GM12878 (cell line): ENCODE measurements at regions not wholly inside any gene's neighbourhood (a gene's known extent, or its start where the extent isn't known, plus 50 kb on each side); places are given as distances from the start of the nearest gene placed in this dataset.
"Not testable (repeated sequence)": the region's sequence is repeated elsewhere in the genome, so short reads cannot be mapped to it uniquely, and the experiment has no call there.

Source experiments
- ATAC-seq: fragments of 200-7000 bp; cut with Tn5 transposase; 3 replicates; pipeline ENCODE4 v1.9.1; 2020; ENCODE audit warnings: mild to moderate bottlenecking, moderate library complexity
- BruUV-seq: library from RNA; stranded (reverse); fragments of 400-500 nt; replicated peaks from 2 replicates; lab custom pipeline; 2021; lab: Mats Ljungman, UMichigan
- CTCF ChIA-PET: fragments of 300-600 bp; sonication (Branson Sonifier 250); formaldehyde crosslinking; extraction: SDS; loops from one replicate; lab custom pipeline; 2021; ENCODE audit warnings: inconsistent platforms; lab: Yijun Ruan, JAX
- POLR2A ChIA-PET: fragments of 350-600 bp; formaldehyde crosslinking; extraction: SDS; loops from one replicate; lab custom pipeline; 2021; ENCODE audit warnings: inconsistent platforms; lab: Charles Lee
- RAD21 ChIA-PET: fragments of 300-600 bp; sonication (Branson Sonifier 250); formaldehyde crosslinking; loops from one replicate; lab custom pipeline; 2023; ENCODE audit warnings: antibody characterized with exemption; ENCODE audit not compliant: unreplicated experiment; lab: Charles Lee
- SMC1A ChIA-PET: fragments of 300-600 bp; sonication (Branson Sonifier 250); formaldehyde crosslinking; loops from one replicate; lab custom pipeline; 2023; ENCODE audit not compliant: unreplicated experiment, uncharacterized antibody; lab: Charles Lee
- DNase-seq: peaks from one replicate; pipeline ENCODE4 v3.0.0-alpha.2; 2011; ENCODE audit warnings: low read depth, low spot score
- FAIRE-seq: peaks from 3 replicates; lab custom pipeline; 2011; peaks lifted over from hg19 to GRCh38; lab: Jason Lieb, UNC
- H2AFZ ChIP-seq: 2 replicates; pipeline ENCODE4 v1.6.0; 2011; ENCODE audit warnings: low read depth, low read length, control low read depth; ENCODE audit not compliant: control insufficient read depth
- H3K27ac ChIP-seq: 2 replicates; pipeline ENCODE4 v1.5.1; 2011; ENCODE audit warnings: control low read depth; ENCODE audit not compliant: control insufficient read depth, insufficient read depth
- H3K27me3 ChIP-seq, 2 experiments: replicated peaks in 1 of 2; 2 replicates each; pipeline versions ENCODE4 v1.6.0 to v1.6.1; 2011; ENCODE audit warnings: low read length in 1 of 2; ENCODE audit not compliant: control insufficient read depth in 2 of 2, insufficient read depth in 2 of 2
- H3K36me3 ChIP-seq, 2 experiments: 2 replicates each; pipeline ENCODE4 v1.5.1; 2011; ENCODE audit warnings: low read length in 1 of 2; ENCODE audit not compliant: control insufficient read depth in 2 of 2, insufficient read depth in 2 of 2
- H3K4me1 ChIP-seq: 2 replicates; pipeline ENCODE4 v1.6.1; 2011; ENCODE audit warnings: mild to moderate bottlenecking, low read length, moderate library complexity, mixed read lengths; ENCODE audit not compliant: control insufficient read depth, insufficient read depth
- H3K4me2 ChIP-seq: 2 replicates; pipeline ENCODE4 v1.6.0; 2011; ENCODE audit warnings: control low read depth; ENCODE audit not compliant: control insufficient read depth, insufficient read depth
- H3K4me3 ChIP-seq: fragments of 200-600 bp; sonication (generic); 2 replicates; pipeline ENCODE4 v1.5.1; 2016
- H3K79me2 ChIP-seq: 2 replicates; pipeline ENCODE4 v1.6.0; 2011; ENCODE audit warnings: low read length; ENCODE audit not compliant: control insufficient read depth, insufficient read depth
- H3K9ac ChIP-seq: 2 replicates; pipeline ENCODE4 v1.8.0; 2011; ENCODE audit warnings: low read length, control low read depth, mixed read lengths; ENCODE audit not compliant: control insufficient read depth, insufficient read depth
- H3K9me3 ChIP-seq: replicated peaks from 3 replicates; pipeline ENCODE4 v1.5.1; 2011; ENCODE audit warnings: mild to moderate bottlenecking, low read length; ENCODE audit not compliant: control insufficient read depth, insufficient read depth
- H4K20me1 ChIP-seq: 2 replicates; pipeline ENCODE4 v1.6.0; 2011; ENCODE audit not compliant: control insufficient read depth, insufficient read depth
- E4F1 ChIP-seq: fragments of 450-650 bp; IDR thresholded peaks from 2 replicates; pipeline ENCODE4 v1.6.1; 2018; ENCODE audit warnings: borderline replicate concordance, mild to moderate bottlenecking; ENCODE audit not compliant: partially characterized antibody
- ESRRA ChIP-seq: IDR thresholded peaks from 2 replicates; pipeline ENCODE4 v1.6.1; 2012; ENCODE audit warnings: mild to moderate bottlenecking, low read length, improper control_type of control experiment
- EZH2 ChIP-seq: IDR thresholded peaks from 2 replicates; pipeline ENCODE4 v1.6.1; 2012; ENCODE audit warnings: low read depth, mild to moderate bottlenecking, control low read depth, inconsistent platforms, low read length, borderline replicate concordance; ENCODE audit not compliant: control insufficient read depth
- FOXM1 ChIP-seq: IDR thresholded peaks from 2 replicates; pipeline ENCODE4 v1.6.1; 2012; ENCODE audit warnings: low read depth, mild to moderate bottlenecking, inconsistent platforms, low read length, moderate library complexity
- MYB ChIP-seq: fragments of 150-350 bp; IDR thresholded peaks from 2 replicates; pipeline ENCODE4 v1.6.1; 2014; ENCODE audit warnings: mild to moderate bottlenecking, low read depth, low read length, borderline replicate concordance
- RB1 ChIP-seq: fragments of 450-650 bp; formaldehyde crosslinking; IDR thresholded peaks from 2 replicates; pipeline ENCODE4 v1.6.1; 2017; ENCODE audit warnings: mild to moderate bottlenecking, borderline replicate concordance
- SMAD1 ChIP-seq: fragments of 450-650 bp; IDR thresholded peaks from 2 replicates; pipeline ENCODE4 v1.6.1; 2018; ENCODE audit warnings: mild to moderate bottlenecking, low read depth; ENCODE audit not compliant: partially characterized antibody
- SPI1 ChIP-seq: IDR thresholded peaks from 2 replicates; pipeline ENCODE4 v1.6.1; 2011; ENCODE audit warnings: low read depth, mild to moderate bottlenecking, low read length, moderate library complexity, borderline replicate concordance; ENCODE audit not compliant: insufficient read depth
- TBL1XR1 ChIP-seq: IDR thresholded peaks from 2 replicates; pipeline ENCODE4 v1.6.1; 2012; ENCODE audit warnings: low read depth, low read length, improper control_type of control experiment
- TCF12 ChIP-seq: IDR thresholded peaks from 2 replicates; pipeline ENCODE4 v1.6.1; 2011; ENCODE audit warnings: low read depth, mild to moderate bottlenecking, low read length
- TCF7 ChIP-seq: IDR thresholded peaks from 2 replicates; pipeline ENCODE4 v1.6.1; 2014; ENCODE audit warnings: antibody characterized with exemption, borderline replicate concordance
- ZZZ3 ChIP-seq: IDR thresholded peaks from 2 replicates; pipeline ENCODE4 v1.6.1; 2011; ENCODE audit warnings: low read depth; ENCODE audit not compliant: control insufficient read depth, insufficient read length
- WGBS: methylation state at CpG from one replicate; pipeline ENCODE4 v1.1.6; 2016; ENCODE audit warnings: low lambda C conversion rate; ENCODE audit not compliant: insufficient replicate concordance, insufficient coverage; ENCODE audit errors: missing lambda C conversion rate; 5-methylcytosine and 5-hydroxymethylcytosine counted together
- in situ Hi-C: fragments of 300-500 bp; cut with MboI; formaldehyde crosslinking; loops from 9 replicates; pipeline ENCODE4 v1.14.3; 2018; ENCODE audit warnings: mixed read lengths
- intact Hi-C: fragments of 100-400 bp; cut with micrococcal nuclease; formaldehyde crosslinking; loops from one replicate; pipeline ENCODE4 v1.14.2; 2022; ENCODE audit not compliant: unreplicated experiment

- H3K4me1 ChIP-seq, H3K27me3 ChIP-seq, RAD21 ChIA-PET, H3K4me2 ChIP-seq, in situ Hi-C loops, H4K20me1 ChIP-seq, intact Hi-C loops, DNase-seq, H3K9me3 ChIP-seq, SMC1A ChIA-PET, CTCF ChIA-PET, BruUV-seq, POLR2A ChIA-PET, FAIRE-seq, H3K36me3 ChIP-seq, H3K79me2 ChIP-seq, H3K9ac ChIP-seq, H3K4me3 ChIP-seq, H3K27ac ChIP-seq, H2AFZ ChIP-seq, ATAC-seq: not testable (repeated sequence)
- WGBS: 13% methylated on average over 4 of the region's 4 CpGs
These were observed 63.5 kb upstream of the MXRA5 start for GRCh38 chrX:3409936-3410335.

- H2AFZ ChIP-seq: no peak overlapping the region
- no peak overlapping the region for H3K27ac ChIP-seq
- SMC1A ChIA-PET: no interaction called here
- H3K79me2 ChIP-seq: no peaks in the 10 kb centered on the region
- POLR2A ChIA-PET: no interaction called here
- H3K4me1 ChIP-seq: no peaks in the 10 kb centered on the region
- H3K36me3 ChIP-seq: no peaks in the 10 kb centered on the region
- H3K9me3 ChIP-seq: no peaks in the 10 kb centered on the region
- no TSS peak for BruUV-seq
- no peak overlapping the region for H3K4me2 ChIP-seq
- FAIRE-seq (no peak), ATAC-seq (no peak), DNase-seq (no peak)
- no peak overlapping the region for H3K9ac ChIP-seq
- no peak overlapping the region for H3K4me3 ChIP-seq
- intact Hi-C loops: no loop called here
- CTCF ChIA-PET: no interaction called here
- no peaks in the 10 kb centered on the region for H4K20me1 ChIP-seq
- in situ Hi-C loops: no loop called here
- H3K27me3 ChIP-seq: no peaks in the 10 kb centered on the region
- 54% methylated on average over 3 of the region's 3 CpGs for WGBS
- RAD21 ChIA-PET: no interaction called here
- TF ChIP-seq E4F1 (no peak), ESRRA (no peak), FOXM1 (no peak), TCF7 (no peak), ZZZ3 (no peak), RB1 (no peak), SPI1 (no peak), TBL1XR1 (no peak), MYB (no peak), TCF12 (no peak), EZH2 (no peak), SMAD1 (no peak)
These were observed 61.3 kb upstream of the MXRA5 start for GRCh38 chrX:3407781-3408180.
